ENCODE measurements at regions not wholly inside any gene's neighbourhood (a gene's known extent, or its start where the extent isn't known, plus 50 kb on each side); places are given as distances from the start of the nearest gene placed in this dataset.

DNA sequence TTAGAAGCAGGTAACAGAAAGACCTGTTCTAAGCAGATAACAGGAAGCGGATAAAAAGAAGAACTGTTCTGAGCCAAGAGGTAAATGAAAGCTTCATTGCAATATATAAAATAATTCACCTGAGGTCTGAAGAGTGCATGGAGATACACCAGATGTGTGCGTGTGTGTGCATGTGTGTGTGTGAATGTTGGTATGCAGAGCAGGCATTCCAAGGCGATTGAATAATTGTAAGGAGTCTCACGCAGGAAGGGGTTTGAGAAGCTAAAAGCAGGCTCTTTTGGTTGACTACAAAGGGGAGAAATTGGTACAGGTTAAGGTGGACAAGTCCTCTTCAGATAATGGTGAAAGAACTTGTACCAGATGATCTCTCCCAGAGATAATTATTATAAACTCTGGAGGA is 450.6 kb downstream of the DNAJB9 start:
- H3K36me3 Mint-ChIP-seq (ENCODE audit: low read depth): no peaks in the 10 kb centered on the region
- no peak overlapping the region for H3K27ac Mint-ChIP-seq
- ATAC-seq (no peak), DNase-seq (no peak)
- ChIA-PET CTCF (no interaction called here), POLR2A (no interaction called here)
- H3K9me3 Mint-ChIP-seq (ENCODE audit: low read depth): peaks cover 3% of the 10 kb centered on the region
- intact Hi-C loops (cut with DNase I, micrococcal nuclease): no loop called here
- no peaks in the 10 kb centered on the region for H3K4me1 Mint-ChIP-seq
- no peaks in the 10 kb centered on the region for H3K27me3 Mint-ChIP-seq
- H3K4me3 Mint-ChIP-seq: no peak overlapping the region

DNA sequence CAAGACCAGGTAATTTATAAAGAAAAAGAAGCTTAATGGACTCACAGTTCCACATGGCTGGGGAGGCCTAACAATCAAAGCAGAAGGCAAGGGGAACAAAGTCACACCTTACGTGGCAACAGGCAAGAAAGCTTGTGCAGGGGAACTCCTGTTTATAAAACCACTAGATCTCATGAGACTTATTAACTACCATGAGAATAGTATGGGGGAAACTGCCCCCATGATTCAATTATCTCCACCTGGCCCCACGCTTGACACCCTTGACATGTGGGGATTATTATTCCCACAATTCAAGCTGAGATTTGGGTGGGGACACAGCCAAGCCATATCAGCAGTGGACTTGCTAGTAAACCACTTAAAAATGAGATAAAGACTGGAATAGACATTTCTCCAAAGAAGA is 451.7 kb downstream of the DNAJB9 start:
- ATAC-seq (no peak), DNase-seq (no peak)
- ChIA-PET POLR2A (no interaction called here), CTCF (interaction anchor here (0.7 kb wide), 1 partner anchor 206 kb away, joined by 3 read pairs; no protein-coding TSS in a partner anchor)
- H3K9me3 Mint-ChIP-seq (ENCODE audit: low read depth): no peaks in the 10 kb centered on the region
- no peaks in the 10 kb centered on the region for H3K27me3 Mint-ChIP-seq
- no peaks in the 10 kb centered on the region for H3K4me1 Mint-ChIP-seq
- H3K4me3 Mint-ChIP-seq: no peak overlapping the region
- H3K36me3 Mint-ChIP-seq (ENCODE audit: low read depth): no peaks in the 10 kb centered on the region
- H3K27ac Mint-ChIP-seq: no peak overlapping the region
- intact Hi-C loops (cut with DNase I, micrococcal nuclease): no loop called here

DNA sequence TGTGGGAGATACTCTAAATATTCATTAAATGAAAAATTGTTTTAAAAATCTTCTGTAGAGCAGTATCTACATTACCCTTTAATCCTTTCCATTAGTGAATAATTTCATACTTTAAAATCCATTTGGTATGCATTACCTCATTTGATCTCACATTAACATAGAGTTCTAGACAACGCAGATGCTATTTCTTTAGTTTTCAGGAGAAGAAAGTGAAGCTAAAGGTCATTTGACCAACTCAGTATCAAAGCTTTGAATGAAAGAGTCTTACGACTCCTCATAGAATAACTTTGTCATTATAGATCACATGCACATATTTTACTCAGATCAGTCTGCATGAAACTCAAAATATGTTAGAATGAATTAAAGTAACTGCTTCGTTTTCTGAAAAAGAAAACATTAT is 460.2 kb downstream of the DNAJB9 start:
- POLR2A ChIA-PET: no interaction called here
- no peaks in the 10 kb centered on the region for H3K27me3 Mint-ChIP-seq
- intact Hi-C loops (cut with DNase I, micrococcal nuclease): no loop called here

DNA sequence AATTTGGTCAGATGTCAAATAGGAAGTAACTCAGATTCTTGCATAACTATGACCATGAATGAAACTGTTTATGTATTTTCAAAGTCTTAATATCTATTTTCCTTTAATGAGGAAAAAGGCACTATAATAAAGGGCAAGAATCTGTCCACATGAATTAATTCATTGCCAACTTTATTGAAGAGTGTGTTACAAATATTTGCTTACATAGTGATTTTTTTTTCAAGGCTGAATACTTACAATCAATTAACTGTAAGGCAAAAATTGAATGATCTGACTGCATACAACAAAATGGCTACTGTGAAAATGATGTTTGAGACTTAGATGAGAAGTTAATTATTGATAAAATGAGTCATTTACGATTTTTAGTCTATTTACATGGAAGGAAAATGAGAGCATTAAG is 475.0 kb downstream of the DNAJB9 start:
- Mint-ChIP-seq H3K27me3 (no peaks in the 10 kb centered on the region), H3K4me3 (no peak overlapping the region), H3K4me1 (no peaks in the 10 kb centered on the region), H3K9me3 (ENCODE audit: low read depth) (peaks cover 8% of the 10 kb centered on the region), H3K27ac (no peak overlapping the region), H3K36me3 (ENCODE audit: low read depth) (no peaks in the 10 kb centered on the region)
- ATAC-seq (no peak), DNase-seq (no peak)
- intact Hi-C loops (cut with DNase I, micrococcal nuclease): no loop called here
- ChIA-PET CTCF (no interaction called here), POLR2A (no interaction called here)

More for the DNA sequence above, 460.2 kb downstream of the DNAJB9 start:
- H3K27ac Mint-ChIP-seq: no peak overlapping the region
- no peaks in the 10 kb centered on the region for H3K36me3 Mint-ChIP-seq (ENCODE audit: low read depth)
- CTCF ChIA-PET: no interaction called here
- H3K4me3 Mint-ChIP-seq: no peak overlapping the region
- no peaks in the 10 kb centered on the region for H3K4me1 Mint-ChIP-seq
- ATAC-seq (no peak), DNase-seq (no peak)
- peaks cover 3% of the 10 kb centered on the region for H3K9me3 Mint-ChIP-seq (ENCODE audit: low read depth)

DNA sequence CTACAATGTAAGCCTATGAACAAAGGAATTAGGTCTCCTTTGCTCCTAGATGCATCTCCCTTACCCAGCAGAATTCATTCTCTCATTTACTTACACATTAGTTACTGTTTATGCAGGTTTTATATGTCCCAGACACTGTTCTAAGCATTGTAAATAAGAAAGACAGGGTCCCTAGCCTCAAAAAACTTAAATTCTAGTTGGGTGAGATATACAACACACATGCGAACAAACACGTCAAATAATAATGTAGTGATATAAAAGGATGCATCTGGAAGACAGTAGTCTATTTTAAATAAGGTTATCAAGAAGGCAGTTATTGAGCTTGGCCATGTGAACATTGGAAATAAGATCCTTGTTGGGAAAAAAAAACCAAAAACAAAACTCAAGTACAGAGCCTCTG is 479.7 kb downstream of the DNAJB9 start:
- Mint-ChIP-seq H3K36me3 (ENCODE audit: low read depth) (no peaks in the 10 kb centered on the region), H3K4me3 (no peak overlapping the region), H3K27ac (no peak overlapping the region), H3K9me3 (ENCODE audit: low read depth) (no peaks in the 10 kb centered on the region), H3K27me3 (no peaks in the 10 kb centered on the region), H3K4me1 (no peaks in the 10 kb centered on the region)
- CTCF ChIA-PET: no interaction called here
- DNase-seq (no peak), ATAC-seq (no peak)
- POLR2A ChIA-PET: no interaction called here
- intact Hi-C loops (cut with DNase I, micrococcal nuclease): no loop called here

DNA sequence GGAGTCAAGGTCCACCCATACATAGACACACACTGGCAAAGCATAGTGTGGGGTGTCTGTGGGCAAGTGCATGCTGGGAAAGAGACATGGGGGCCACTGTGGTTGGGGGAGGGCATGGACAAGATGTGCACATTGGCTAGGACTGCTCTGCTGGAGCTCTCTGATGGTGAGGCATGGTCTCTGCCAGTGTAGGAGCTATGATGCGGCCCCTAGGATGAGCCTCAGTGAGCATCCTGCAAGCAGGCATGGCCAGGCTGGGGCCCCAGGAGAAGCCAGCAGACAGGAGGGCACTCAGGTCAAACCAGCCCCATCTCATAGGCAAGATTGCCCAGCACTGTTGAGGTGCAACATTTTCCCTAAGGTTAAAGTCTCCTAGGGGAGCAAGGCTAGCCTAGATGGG is 489.4 kb downstream of the DNAJB9 start:
- no peaks in the 10 kb centered on the region for H3K36me3 Mint-ChIP-seq (ENCODE audit: low read depth)
- CTCF ChIA-PET: no interaction called here
- POLR2A ChIA-PET: no interaction called here
- no peak overlapping the region for H3K4me3 Mint-ChIP-seq
- H3K27me3 Mint-ChIP-seq: no peaks in the 10 kb centered on the region
- ATAC-seq: no peak
- intact Hi-C loops (cut with DNase I, micrococcal nuclease): no loop called here
- H3K27ac Mint-ChIP-seq: no peak overlapping the region
- DNase-seq: no peak
- H3K4me1 Mint-ChIP-seq: no peaks in the 10 kb centered on the region
- H3K9me3 Mint-ChIP-seq (ENCODE audit: low read depth): no peaks in the 10 kb centered on the region

DNA sequence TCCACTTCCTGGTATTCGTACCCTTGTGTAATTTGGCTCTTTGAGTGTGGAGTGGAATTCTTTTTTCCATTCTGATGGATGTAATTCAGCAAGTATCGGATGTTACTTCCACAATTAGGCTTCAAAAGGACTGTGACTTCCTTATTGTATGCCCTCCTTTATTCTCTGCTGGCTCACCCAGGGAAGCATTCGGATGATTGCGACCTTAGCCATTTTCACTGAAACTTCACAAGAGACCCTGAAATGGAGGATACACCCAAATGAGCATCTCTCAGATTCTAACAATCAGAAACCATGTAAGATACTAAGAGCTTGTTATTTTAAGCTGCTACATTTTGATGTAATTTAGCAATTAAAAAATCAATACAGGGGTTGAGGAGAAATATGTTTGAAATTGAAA is 493.1 kb downstream of the DNAJB9 start:
- DNase-seq (no peak), ATAC-seq (no peak)
- Mint-ChIP-seq H3K36me3 (ENCODE audit: low read depth) (no peaks in the 10 kb centered on the region), H3K27ac (no peak overlapping the region), H3K4me1 (no peaks in the 10 kb centered on the region), H3K9me3 (ENCODE audit: low read depth) (peaks cover 2% of the 10 kb centered on the region), H3K27me3 (no peaks in the 10 kb centered on the region), H3K4me3 (no peak overlapping the region)
- POLR2A ChIA-PET: no interaction called here
- intact Hi-C loops (cut with DNase I, micrococcal nuclease): no loop called here
- CTCF ChIA-PET: no interaction called here

DNA sequence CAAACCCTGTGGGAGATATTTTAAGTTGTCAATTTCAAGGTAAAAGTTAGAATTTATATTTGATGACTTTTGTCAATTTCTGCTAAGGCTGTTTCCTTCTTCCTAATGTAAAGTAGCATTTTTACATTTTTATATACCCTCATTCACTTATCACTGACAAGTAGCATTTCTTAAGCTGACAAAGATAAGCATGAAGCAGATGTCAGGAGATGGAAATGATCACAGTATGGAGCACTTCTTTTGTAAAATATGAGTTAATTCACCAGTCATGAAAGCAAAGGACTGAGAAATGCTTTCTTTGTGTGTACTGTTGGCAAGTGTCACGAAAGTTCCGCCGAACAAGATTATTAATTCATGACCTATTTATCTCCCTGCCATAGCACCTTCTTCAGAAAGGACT is 503.9 kb downstream of the DNAJB9 start:
- POLR2A ChIA-PET: no interaction called here
- H3K36me3 Mint-ChIP-seq (ENCODE audit: low read depth): no peaks in the 10 kb centered on the region
- intact Hi-C loops (cut with DNase I, micrococcal nuclease): no loop called here
- H3K4me3 Mint-ChIP-seq: no peak overlapping the region
- no peaks in the 10 kb centered on the region for H3K27me3 Mint-ChIP-seq
- H3K4me1 Mint-ChIP-seq: no peaks in the 10 kb centered on the region
- ATAC-seq (no peak), DNase-seq (no peak)
- no peak overlapping the region for H3K27ac Mint-ChIP-seq
- CTCF ChIA-PET: no interaction called here
- peaks cover 12% of the 10 kb centered on the region for H3K9me3 Mint-ChIP-seq (ENCODE audit: low read depth)

DNA sequence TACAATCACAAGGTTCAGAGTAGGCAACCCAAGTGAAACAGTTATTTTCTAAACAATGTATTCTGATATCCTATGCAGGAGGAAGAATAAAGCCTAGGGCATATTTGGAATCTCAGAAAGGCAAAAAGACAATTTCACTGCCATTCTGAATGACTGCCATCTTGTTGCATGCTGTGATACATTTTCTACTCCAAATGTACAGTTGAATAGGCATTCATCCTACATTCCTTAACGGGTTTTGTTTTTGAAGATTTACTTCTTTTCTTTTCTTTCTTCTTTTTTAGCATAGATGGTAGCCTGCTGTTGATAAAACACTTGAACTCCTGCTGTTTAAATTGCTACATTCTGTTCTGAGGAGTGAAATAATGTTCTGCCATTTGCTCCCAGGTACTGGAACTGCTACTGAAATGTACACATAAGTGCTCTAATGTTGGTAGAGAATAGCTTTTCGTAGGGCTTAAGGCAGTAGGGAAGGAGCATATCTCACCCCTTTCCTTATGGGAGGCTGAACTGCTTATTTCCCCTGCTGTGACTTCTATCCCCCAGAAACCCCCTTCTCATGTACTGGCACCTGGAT is 506.8 kb downstream of the DNAJB9 start:
- H3K9me3 Mint-ChIP-seq (ENCODE audit: low read depth): peaks cover 5% of the 10 kb centered on the region
- ChIA-PET CTCF (no interaction called here), POLR2A (no interaction called here)
- no peaks in the 10 kb centered on the region for H3K27me3 Mint-ChIP-seq
- H3K4me1 Mint-ChIP-seq: no peaks in the 10 kb centered on the region
- DNase-seq: no peak
- ATAC-seq: no peak
- intact Hi-C loops (cut with DNase I, micrococcal nuclease): no loop called here
- no peak overlapping the region for H3K4me3 Mint-ChIP-seq
- H3K27ac Mint-ChIP-seq: no peak overlapping the region
- no peaks in the 10 kb centered on the region for H3K36me3 Mint-ChIP-seq (ENCODE audit: low read depth)

DNA sequence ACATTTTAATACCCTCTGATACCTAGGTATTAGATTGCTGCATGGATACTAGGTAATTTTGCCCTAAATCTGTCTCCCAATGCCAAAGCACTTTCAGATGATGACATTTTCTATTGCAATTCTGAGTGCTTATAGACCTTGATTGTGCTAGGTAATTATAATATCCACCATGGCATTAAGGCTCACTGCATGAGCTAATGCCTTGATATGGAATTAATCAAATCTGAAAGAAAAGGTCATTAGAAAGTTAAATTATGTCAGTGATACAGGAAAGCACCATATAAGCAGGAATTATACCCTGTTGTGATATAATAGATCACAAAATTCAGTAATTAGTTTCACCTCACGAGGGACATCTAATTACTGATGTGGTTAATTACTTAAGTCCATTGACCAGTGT is 521.4 kb downstream of the DNAJB9 start:
- intact Hi-C loops (cut with DNase I, micrococcal nuclease): no loop called here
- Mint-ChIP-seq H3K4me1 (no peaks in the 10 kb centered on the region), H3K27ac (no peak overlapping the region), H3K9me3 (ENCODE audit: low read depth) (peaks cover 8% of the 10 kb centered on the region), H3K4me3 (no peak overlapping the region), H3K27me3 (no peaks in the 10 kb centered on the region), H3K36me3 (ENCODE audit: low read depth) (no peaks in the 10 kb centered on the region)
- ATAC-seq (no peak), DNase-seq (no peak)
- ChIA-PET CTCF (no interaction called here), POLR2A (no interaction called here)

DNA sequence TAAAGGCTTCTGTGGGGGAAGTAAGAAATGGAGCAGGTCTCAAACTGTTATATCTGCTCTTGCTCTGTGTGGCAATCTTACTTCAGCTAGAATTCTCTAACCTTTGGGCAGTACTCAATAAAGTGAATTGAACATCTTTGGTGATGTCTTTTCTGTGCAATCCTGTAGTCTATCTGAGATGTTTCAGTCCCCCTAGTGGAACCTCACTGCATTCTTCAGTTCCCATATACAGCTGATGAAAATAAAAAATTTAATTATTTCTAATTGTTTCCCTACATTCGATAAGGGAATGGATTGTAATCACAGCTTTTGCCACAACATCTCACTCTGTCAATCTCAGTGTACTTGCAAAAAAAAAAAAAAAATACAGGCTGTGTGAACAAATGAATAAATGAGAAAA is 522.6 kb downstream of the DNAJB9 start:
- ChIA-PET CTCF (no interaction called here), POLR2A (no interaction called here)
- H3K27me3 Mint-ChIP-seq: no peaks in the 10 kb centered on the region
- intact Hi-C loops (cut with DNase I, micrococcal nuclease): no loop called here
- no peak overlapping the region for H3K27ac Mint-ChIP-seq
- H3K4me3 Mint-ChIP-seq: no peak overlapping the region
- no peaks in the 10 kb centered on the region for H3K4me1 Mint-ChIP-seq
- no peaks in the 10 kb centered on the region for H3K36me3 Mint-ChIP-seq (ENCODE audit: low read depth)
- ATAC-seq: no peak
- peaks cover 6% of the 10 kb centered on the region for H3K9me3 Mint-ChIP-seq (ENCODE audit: low read depth)
- no peak for DNase-seq

DNA sequence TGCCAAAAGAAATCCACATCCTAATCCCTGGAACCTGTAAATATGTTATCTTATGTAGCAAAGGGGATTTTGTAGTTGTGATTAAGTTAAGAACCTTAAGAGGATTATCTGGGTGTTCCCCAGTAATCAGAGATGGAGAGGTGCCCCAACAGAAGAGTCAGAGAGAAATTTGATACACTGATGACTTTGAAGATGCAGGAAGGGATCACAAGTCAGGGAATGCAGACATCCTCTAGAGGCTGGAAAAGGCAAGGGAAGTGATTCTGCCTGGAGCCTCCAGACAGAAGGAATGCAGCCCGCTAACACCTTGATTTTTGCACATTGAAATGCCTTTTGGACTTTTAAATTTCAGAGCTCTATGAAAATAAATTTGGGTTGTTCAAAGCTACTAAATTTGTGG is 531.7 kb downstream of the DNAJB9 start:
- no peak for DNase-seq
- CTCF ChIA-PET: no interaction called here
- ATAC-seq: no peak
- Mint-ChIP-seq H3K4me3 (no peak overlapping the region), H3K9me3 (ENCODE audit: low read depth) (no peaks in the 10 kb centered on the region), H3K4me1 (no peaks in the 10 kb centered on the region), H3K27ac (no peak overlapping the region), H3K36me3 (ENCODE audit: low read depth) (no peaks in the 10 kb centered on the region), H3K27me3 (no peaks in the 10 kb centered on the region)
- POLR2A ChIA-PET: no interaction called here
- intact Hi-C loops (cut with DNase I, micrococcal nuclease): no loop called here

DNA sequence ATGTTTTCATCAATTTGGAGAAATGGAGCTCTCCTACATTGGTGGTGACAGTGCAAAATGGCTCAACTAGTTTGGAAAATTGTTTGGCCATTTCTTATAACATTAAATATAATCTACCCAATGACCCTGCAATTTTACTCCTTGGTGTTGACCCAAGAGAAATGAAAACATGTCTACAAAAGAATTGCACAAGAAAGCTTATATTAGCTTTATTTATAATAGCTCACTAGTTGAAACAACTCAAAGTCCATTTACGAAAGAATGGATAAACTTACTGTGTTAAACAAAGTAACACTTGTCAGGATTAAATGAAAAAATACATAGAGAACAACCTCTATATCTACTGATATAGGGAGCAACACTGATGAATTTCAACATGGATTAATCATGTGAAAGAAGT is 539.9 kb downstream of the DNAJB9 start:
- Mint-ChIP-seq H3K36me3 (ENCODE audit: low read depth) (no peaks in the 10 kb centered on the region), H3K4me1 (no peaks in the 10 kb centered on the region), H3K4me3 (no peak overlapping the region), H3K27me3 (no peaks in the 10 kb centered on the region), H3K9me3 (ENCODE audit: low read depth) (peaks cover 2% of the 10 kb centered on the region), H3K27ac (no peak overlapping the region)
- DNase-seq: no peak
- intact Hi-C loops (cut with DNase I, micrococcal nuclease): no loop called here
- ChIA-PET POLR2A (no interaction called here), CTCF (no interaction called here)
- ATAC-seq: no peak
